GM21526 (cell line): ENCODE measurements at regions not wholly inside any gene's neighbourhood (a gene's known extent, or its start where the extent isn't known, plus 50 kb on each side); places are given as distances from the start of the nearest gene placed in this dataset.
"Not testable (repeated sequence)": the region's sequence is repeated elsewhere in the genome, so short reads cannot be mapped to it uniquely, and the experiment has no call there.

ENCODE experiments used
- ATAC-seq: cut with Tn5 transposase; IDR thresholded peaks from one replicate; pipeline ENCODE4 v1.9.1; 2021; ENCODE audit warnings: moderate library complexity; ENCODE audit not compliant: unreplicated experiment, low FRiP score

- ATAC-seq = no peak
These were observed 423.5 kb upstream of the ZMIZ1 start for GRCh38 chr10:78645169-78645686.

GRCh38 chr10:78645975-78646374 is 422.8 kb upstream of the ZMIZ1 start:
- no peak for ATAC-seq

- ATAC-seq = no peak
These were observed 420.4 kb upstream of the ZMIZ1 start for GRCh38 chr10:78648256-78648860.

GRCh38 chr10:78649429-78649828 is 419.3 kb upstream of the ZMIZ1 start:
- no peak for ATAC-seq

- no peak for ATAC-seq
These were observed 418.6 kb upstream of the ZMIZ1 start for GRCh38 chr10:78650122-78650521.

- ATAC-seq = no peak
These were observed 417.5 kb upstream of the ZMIZ1 start for GRCh38 chr10:78651287-78651686.

- no peak for ATAC-seq
These were observed 415.2 kb upstream of the ZMIZ1 start for GRCh38 chr10:78653555-78653954.

- no peak for ATAC-seq
These were observed 414.6 kb upstream of the ZMIZ1 start for GRCh38 chr10:78654047-78654590.

GRCh38 chr10:78655979-78656378 is 412.8 kb upstream of the ZMIZ1 start:
- ATAC-seq = no peak

GRCh38 chr10:78656417-78657162 is 412.2 kb upstream of the ZMIZ1 start:
- no peak for ATAC-seq

- ATAC-seq = no peak
These were observed 411.5 kb upstream of the ZMIZ1 start for GRCh38 chr10:78657163-78657861.

- ATAC-seq = no peak
These were observed 411.0 kb upstream of the ZMIZ1 start for GRCh38 chr10:78657862-78658165.

- ATAC-seq = peak; percentile 74
These were observed 409.8 kb upstream of the ZMIZ1 start for GRCh38 chr10:78658645-78659597.

- ATAC-seq = no peak
These were observed 409.2 kb upstream of the ZMIZ1 start for GRCh38 chr10:78659598-78659967.

- no peak for ATAC-seq
These were observed 408.2 kb upstream of the ZMIZ1 start for GRCh38 chr10:78660446-78661106.

GRCh38 chr10:78663721-78664120 is 405.0 kb upstream of the ZMIZ1 start:
- ATAC-seq = no peak

GRCh38 chr10:78664929-78665553 is 403.7 kb upstream of the ZMIZ1 start:
- no peak for ATAC-seq

GRCh38 chr10:78672918-78673317 is 395.8 kb upstream of the ZMIZ1 start:
- ATAC-seq = no peak

GRCh38 chr10:78681141-78681540 is 387.6 kb upstream of the ZMIZ1 start:
- ATAC-seq = not testable (repeated sequence)
